Skin of body (tissue), 1 donor: ENCODE measurements at regions not wholly inside any gene's neighbourhood (a gene's known extent, or its start where the extent isn't known, plus 50 kb on each side); places are given as distances from the start of the nearest gene placed in this dataset.
A peak's percentile ranks its signal among the peaks of the same experiment; 100 is the strongest.

ENCODE experiments used
- DNase-seq: peaks from one replicate; lab custom pipeline; 2025; lab: John Stamatoyannopoulos, UW

DNA sequence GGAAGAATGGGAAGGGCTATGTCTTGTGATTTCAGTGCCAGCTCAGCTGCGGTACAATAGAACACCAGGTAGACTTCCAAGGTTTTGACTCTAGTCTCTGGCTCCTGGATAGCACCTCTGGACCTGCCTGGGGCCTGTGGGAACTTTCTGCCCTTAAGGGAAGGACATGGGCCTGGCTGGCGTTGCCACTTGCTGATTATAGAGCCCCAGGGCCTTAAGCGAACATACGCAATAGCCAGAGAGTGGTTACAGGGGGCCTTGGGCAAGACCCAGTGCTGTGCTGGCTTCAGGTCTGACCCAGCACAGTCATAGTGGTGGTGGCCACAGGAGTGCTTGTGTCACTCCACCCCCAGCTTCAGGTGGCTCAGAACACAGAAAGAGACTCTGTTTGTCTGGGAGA lies 131.1 kb upstream of the COL21A1 start:
- no peak for DNase-seq

DNA sequence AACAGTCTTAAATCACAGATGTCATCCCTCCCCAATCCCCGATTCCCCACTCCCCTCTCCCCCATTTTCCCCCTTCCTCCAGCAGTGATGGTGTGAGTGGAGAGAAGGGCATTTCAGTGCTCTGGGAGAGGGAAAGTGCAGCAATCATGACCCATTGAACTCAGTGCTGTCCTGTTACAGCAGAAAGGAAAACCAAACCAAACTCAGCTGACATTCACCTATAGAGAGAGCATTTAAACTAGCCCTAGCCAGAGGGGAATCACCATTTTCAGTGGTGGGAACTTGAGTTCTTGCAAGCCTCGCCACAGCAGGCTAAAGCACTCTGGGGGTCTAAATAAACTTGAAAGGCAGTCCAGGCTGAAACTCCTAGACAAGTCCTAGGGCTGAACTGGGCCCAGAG lies 129.9 kb upstream of the COL21A1 start:
- no peak for DNase-seq

DNA sequence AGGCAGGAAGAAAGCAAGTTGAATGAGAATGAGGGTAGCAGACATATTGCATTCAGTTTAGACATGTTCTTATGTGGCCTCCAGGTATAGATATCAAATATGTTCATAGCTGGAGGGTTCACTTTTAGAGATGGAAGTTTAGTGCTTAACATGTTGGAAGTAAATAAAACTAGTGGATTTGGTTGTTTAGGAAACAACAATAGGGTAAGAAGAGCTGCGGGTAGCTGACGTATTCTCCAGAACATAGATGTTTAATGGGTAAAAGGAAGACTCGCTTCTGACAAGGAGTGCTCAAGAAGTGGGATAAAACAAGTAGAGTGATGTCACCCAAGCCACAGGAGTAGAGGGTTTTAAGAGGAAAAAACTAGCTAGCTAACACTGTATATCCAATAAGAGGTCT lies 128.4 kb upstream of the COL21A1 start:
- DNase-seq: no peak

DNA sequence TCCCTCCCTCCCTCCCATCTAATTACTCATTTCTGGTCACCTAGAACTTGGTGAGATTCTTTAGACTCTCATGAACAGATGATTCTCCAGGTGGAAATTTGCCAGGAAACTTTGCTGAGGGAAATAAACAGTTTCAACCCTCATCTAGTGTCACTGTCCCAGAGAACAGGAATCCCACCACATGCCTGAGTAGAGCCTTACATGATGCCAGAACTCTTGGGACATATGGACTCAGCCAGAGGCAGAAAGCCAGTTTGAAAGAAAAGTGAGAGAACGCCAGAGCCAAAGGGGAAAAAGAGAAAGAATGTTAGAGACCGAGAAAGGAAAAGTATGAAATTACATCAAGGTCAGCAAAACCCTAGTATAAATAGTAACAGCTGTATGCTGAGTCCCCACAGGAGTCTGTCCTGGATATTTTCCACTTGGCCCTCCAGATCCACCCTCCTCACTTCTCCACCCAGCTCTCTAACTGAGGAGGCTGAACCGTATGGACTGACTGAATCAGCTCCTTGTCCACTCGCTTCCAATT lies 127.5 kb upstream of the COL21A1 start:
- peak; percentile 98 for DNase-seq

DNA sequence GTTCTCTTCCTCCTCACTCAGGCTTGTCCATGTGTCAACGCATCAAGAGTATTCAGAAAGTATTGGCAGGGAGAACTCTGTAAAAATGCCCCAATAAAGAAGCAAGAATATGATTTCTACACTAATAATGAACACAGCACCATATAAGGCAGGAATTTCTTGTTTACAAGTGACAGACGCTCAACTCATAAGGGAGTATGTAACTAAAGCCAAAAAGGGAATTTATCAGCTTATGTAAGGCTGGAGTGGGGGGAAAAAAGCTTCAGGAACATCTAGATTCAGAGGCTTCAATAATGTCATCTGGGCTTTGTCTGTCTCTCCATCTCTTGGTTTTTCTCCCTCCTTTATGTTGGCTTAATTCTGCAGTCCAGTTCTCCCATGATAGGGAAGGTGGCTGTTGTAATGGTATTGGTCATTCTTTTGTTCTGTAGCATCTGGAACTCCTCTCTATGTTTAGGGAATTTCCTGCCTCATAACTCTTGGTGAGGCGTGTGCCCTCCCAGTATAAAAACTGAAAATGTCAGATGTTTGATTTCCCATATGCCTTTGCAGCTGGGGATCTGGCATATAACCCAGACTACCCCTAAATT lies 125.1 kb upstream of the COL21A1 start:
- peak; percentile 68 for DNase-seq

- DNase-seq: peak; percentile 96
Observed at GRCh38 chr6:56370561-56371211, 123.3 kb upstream of the COL21A1 start.

GRCh38 chr6:56370127-56370540 lies 122.8 kb upstream of the COL21A1 start:
- DNase-seq: peak; percentile 78

GRCh38 chr6:56368491-56368890 lies 121.1 kb upstream of the COL21A1 start:
- no peak for DNase-seq

DNA sequence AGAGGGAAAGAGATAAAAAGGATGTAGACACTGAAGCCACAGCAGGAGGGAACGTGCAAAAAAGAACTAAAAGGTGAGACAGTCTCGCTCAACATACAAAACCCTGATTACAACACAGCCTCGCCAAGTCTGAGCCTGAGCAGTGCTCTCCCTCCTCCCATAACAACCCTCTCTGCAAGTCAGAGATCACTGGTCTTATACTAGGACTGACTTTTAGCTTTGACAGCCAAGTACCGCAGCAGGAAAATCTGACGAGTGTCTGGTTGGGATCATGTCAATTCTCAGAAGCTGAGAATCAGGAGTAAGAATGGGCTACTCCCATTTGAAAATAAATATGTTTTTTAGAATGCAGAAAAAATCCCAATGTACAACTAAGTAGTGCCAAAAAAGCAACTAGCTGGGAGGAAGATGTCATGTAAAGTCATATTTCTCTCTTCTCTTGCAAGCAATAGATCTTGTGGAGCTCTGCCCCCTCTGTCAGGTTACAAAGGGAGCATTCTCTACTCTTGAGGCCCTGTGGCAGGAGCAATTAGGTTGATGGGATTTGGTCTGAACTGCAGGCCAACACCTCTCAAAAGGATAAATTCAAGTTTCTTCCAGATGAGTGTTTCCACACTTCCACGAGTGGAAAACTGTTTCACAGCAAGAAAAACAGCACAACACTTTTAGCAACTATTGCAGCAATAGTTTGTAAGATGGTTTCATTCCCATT lies 118.9 kb upstream of the COL21A1 start:
- peak; percentile 94 for DNase-seq

- DNase-seq: no peak
Observed at GRCh38 chr6:56364827-56365339, 117.5 kb upstream of the COL21A1 start.

DNA sequence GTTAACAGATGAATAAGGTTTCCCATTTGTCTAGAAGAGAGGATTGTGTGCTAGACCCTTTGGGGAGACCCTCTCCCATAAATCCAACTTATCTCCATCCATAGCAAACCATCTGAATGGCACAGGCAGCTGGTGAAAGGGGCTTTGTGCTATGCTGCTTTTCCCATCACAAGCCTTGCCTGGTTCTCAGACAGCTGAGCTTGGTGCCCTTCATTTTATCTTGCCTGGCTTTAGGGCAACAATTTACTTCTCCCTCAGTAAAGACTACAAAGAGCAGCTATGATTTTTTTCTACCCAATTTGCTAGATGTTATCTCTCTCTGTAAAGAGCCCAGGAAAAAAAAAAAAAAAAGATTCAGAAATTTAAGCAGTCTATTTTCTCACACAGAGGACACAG lies 117.0 kb upstream of the COL21A1 start:
- no peak for DNase-seq

DNA sequence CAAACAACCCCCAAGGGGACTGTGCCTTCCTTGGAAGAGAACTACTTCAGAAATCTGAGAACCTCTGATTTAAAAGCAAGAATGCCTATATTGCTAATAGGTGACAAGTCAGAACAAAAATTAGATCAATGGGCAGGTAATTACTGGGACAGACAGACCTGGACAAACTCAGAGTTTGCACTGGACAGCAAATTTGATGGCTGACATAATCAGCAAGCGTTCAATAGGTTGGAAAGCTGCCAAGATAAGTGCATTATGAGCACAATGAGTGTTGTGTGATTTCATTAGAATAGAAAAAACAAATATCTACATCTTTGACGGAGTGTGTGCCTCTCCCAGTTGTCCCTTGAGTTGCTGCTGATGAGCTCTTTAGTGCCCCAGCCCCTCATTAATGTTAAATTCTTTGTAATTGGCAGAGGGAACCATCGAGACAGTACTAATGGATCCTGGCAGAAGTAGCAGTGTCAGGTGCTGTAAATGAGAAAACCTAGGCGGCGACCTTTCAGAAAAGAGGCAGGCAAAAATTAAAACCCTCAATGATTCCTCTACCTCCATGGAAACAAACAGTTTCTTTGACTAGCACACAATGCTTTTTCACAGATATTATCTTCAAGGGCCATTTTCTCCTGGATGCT lies 116.5 kb upstream of the COL21A1 start:
- no peak for DNase-seq

DNA sequence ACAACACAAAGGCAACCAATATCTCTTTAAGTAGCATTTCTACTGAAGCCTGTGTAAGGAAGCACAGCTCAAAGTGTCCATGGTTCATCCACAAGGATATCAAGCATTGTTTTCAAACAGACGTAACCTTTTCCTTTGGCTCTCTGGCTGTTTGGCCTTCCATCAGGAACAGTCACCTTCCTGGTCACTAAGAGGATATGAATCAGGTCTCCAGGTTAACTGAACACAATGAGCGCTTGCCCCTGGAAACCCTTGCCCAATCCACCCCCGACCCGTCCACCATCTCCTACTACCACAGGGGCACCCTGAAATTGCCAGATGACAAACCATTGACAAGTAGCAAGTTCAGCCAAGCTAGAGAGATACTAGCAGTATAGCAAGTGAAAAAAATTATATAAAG lies 114.4 kb upstream of the COL21A1 start:
- no peak for DNase-seq

DNA sequence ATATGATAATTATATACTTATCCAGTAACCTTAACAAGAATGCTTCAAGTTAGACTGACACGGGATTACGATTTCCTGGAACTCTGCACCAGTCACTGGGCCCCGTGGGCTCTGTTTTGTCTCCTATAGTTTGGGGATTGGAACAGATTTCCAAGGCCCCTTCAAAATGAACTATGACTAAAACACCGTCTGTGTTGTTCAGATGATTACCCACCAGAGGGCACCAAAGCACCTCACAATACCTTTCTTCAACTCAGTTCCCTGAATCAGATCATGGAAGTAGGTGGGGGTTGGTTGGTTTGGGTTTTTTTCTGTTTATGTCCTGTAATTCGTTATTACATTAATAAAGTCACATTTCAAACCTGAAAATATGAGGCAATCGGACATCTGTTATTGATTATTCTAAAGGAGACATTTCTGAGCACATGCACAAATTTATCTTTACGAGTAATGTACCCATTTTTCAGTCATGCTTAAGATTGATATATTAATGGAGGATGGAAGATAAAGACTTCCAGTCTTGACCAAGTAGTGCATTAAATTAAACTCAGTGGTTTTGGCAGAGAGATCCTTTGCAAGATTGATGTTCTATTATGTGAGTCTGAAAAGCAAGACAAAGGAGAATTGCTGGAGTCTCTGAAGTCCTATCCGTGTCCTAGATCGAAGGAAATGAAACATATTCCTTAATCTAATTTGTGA lies 112.0 kb upstream of the COL21A1 start:
- DNase-seq: peak; percentile 81

- DNase-seq: no peak
Observed at GRCh38 chr6:56357616-56358373, 110.4 kb upstream of the COL21A1 start.

- DNase-seq: peak; percentile 75
Observed at GRCh38 chr6:56356426-56356825, 109.0 kb upstream of the COL21A1 start.

DNA sequence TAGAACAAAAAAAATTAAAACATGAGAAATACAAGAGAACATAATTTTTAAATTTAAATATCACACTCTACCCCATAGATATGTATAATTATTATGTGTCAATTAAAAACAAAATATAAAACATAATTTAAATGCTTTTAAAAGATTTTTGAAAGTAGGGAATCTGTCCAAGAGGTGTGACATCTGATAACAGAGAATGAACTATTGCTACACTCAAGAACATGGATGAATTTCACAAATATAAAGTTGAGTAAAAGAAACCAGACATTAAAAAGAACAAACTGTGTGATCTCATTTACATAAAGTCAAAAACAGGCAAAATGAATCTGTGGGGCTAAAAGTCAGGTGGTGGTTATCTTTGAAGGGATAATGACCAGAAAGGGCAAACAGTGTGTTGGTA lies 106.5 kb upstream of the COL21A1 start:
- no peak for DNase-seq

- no peak for DNase-seq
Observed at GRCh38 chr6:56350628-56351260, 103.4 kb upstream of the COL21A1 start.

DNA sequence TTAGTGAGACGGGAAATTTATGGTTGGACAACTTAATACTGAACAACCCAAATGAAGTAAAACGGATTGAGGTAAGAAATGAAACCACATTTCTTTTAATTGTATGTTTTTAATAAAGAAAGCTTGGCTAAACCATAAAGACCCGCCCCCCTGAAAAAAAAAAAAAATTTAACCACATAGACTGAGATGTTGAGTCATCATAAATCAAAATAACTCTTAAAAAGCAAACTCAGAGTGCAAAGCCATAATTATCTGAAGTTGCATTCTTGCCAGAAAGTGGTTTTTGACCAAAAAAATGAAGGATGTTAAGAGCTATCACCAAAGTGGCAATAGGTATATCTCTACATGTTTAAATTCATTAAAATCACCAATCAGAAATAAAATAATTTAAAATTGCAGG lies 101.8 kb upstream of the COL21A1 start:
- no peak for DNase-seq

- DNase-seq: no peak
Observed at GRCh38 chr6:56348578-56348977, 101.2 kb upstream of the COL21A1 start.
